Kidney capillary endothelial cell (primary cell): ENCODE measurements at regions not wholly inside any gene's neighbourhood (a gene's known extent, or its start where the extent isn't known, plus 50 kb on each side); places are given as distances from the start of the nearest gene placed in this dataset.
"Not testable (repeated sequence)": the region's sequence is repeated elsewhere in the genome, so short reads cannot be mapped to it uniquely, and the experiment has no call there.

ENCODE experiments used
- DNase-seq: peaks from one replicate; pipeline ENCODE4 v3.0.0-alpha.2; 2018; ENCODE audit warnings: low spot score

GRCh38 chr4:34309383-34309906, 1934.9 kb downstream of the ARAP2 start:
- no peak for DNase-seq

- DNase-seq: no peak
Observed at GRCh38 chr4:34318773-34319172, 1925.5 kb downstream of the ARAP2 start.

GRCh38 chr4:34323549-34324320, 1920.6 kb downstream of the ARAP2 start:
- DNase-seq: no peak

- no peak for DNase-seq
Observed at GRCh38 chr4:34328939-34329338, 1915.4 kb downstream of the ARAP2 start.

- not testable (repeated sequence) for DNase-seq
Observed at GRCh38 chr4:34335156-34335555, 1909.2 kb downstream of the ARAP2 start.

GRCh38 chr4:34335556-34335955, 1908.8 kb downstream of the ARAP2 start:
- DNase-seq: not testable (repeated sequence)

GRCh38 chr4:34362654-34363053, 1881.7 kb downstream of the ARAP2 start:
- DNase-seq: no peak

GRCh38 chr4:34363842-34364241, 1880.5 kb downstream of the ARAP2 start:
- no peak for DNase-seq

GRCh38 chr4:34365946-34366345, 1878.4 kb downstream of the ARAP2 start:
- no peak for DNase-seq

- no peak for DNase-seq
Observed at GRCh38 chr4:34371676-34372075, 1872.6 kb downstream of the ARAP2 start.

GRCh38 chr4:34372815-34373214, 1871.5 kb downstream of the ARAP2 start:
- DNase-seq: no peak

GRCh38 chr4:34373456-34373855, 1870.9 kb downstream of the ARAP2 start:
- DNase-seq: no peak

GRCh38 chr4:34412233-34412632, 1832.1 kb downstream of the ARAP2 start:
- DNase-seq: no peak

- no peak for DNase-seq
Observed at GRCh38 chr4:34412911-34413310, 1831.4 kb downstream of the ARAP2 start.

GRCh38 chr4:34417160-34417559, 1827.2 kb downstream of the ARAP2 start:
- no peak for DNase-seq

GRCh38 chr4:34419871-34420270, 1824.4 kb downstream of the ARAP2 start:
- DNase-seq: no peak

GRCh38 chr4:34422472-34423175, 1821.7 kb downstream of the ARAP2 start:
- no peak for DNase-seq

GRCh38 chr4:34432706-34433105, 1811.6 kb downstream of the ARAP2 start:
- DNase-seq: no peak

GRCh38 chr4:34434377-34434776, 1809.9 kb downstream of the ARAP2 start:
- DNase-seq: not testable (repeated sequence)

GRCh38 chr4:34464196-34464595, 1780.1 kb downstream of the ARAP2 start:
- no peak for DNase-seq

GRCh38 chr4:34466411-34466810, 1777.9 kb downstream of the ARAP2 start:
- no peak for DNase-seq

GRCh38 chr4:34469516-34469915, 1774.8 kb downstream of the ARAP2 start:
- no peak for DNase-seq

GRCh38 chr4:34485252-34485651, 1759.1 kb downstream of the ARAP2 start:
- DNase-seq: no peak
